ENCODE measurements at regions not wholly inside any gene's neighbourhood (a gene's known extent, or its start where the extent isn't known, plus 50 kb on each side); places are given as distances from the start of the nearest gene placed in this dataset.
"Not testable (repeated sequence)": the region's sequence is repeated elsewhere in the genome, so short reads cannot be mapped to it uniquely, and the experiment has no call there.

- no peak for DNase-seq (ENCODE audit: low spot score)
Observed at GRCh38 chr7:152502813-152503790, 67.3 kb upstream of the KMT2C start.

DNA sequence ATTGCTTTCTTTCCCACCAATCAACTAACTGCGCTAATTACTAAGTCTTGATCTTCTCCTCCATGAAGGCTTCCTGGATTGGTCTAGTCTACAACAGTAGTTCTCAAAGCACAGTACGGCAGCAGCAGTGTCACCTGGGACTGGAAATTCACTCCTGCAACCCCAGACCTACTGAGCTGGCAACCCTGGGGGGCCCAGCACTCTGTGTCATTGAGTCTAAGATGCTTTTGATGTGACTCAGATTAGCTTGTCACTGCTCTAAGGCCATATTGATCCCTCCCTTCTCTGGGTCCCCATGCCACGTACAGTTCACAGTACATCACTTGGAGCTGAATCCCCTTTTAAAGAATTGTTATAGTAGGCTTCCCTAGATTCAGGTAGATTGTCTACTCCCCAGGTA is 65.7 kb upstream of the KMT2C start:
- DNase-seq (ENCODE audit: low spot score) = no peak

DNA sequence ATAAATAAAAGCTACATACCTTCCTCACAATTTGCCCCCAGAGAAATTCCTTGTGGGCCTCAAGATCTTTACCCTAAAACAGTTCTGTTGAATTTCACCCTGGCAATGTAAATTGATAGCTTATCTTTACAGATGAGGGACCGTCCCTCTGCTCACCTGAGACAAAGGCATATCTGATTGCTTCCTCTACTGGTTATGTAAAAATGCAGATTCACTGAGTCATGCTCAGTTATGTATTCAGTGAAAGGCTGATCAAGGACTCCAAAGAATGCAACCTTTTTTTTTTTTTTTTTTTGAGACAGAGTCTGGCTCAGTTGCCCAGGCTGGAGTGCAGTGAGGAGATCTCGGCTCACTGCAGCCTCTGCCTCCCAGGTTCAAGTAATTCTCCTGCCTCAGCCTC is 64.2 kb upstream of the KMT2C start:
- DNase-seq (ENCODE audit: low spot score) = not testable (repeated sequence)

DNA sequence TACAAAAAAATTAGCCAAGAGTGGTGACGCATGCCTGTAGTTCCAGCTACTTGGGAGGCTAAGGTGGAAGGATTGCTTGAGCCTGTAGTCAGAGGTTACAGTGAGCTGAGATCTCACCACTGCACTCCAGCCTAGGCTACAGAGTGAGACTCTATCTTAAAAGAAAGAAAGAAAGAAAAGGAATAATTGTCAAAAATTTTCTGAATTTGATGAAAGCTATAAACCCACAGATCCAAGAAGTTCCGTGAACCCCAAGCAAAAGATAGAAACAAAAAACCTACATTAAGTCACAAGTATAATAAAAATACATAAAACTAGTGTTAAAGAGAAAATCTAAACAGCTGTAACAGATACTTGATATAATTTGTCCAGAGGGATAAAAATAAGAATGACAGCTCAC is 60.1 kb upstream of the KMT2C start:
- DNase-seq (ENCODE audit: low spot score) = no peak

GRCh38 chr7:152492952-152493351 is 57.1 kb upstream of the KMT2C start:
- DNase-seq (ENCODE audit: low spot score) = no peak

GRCh38 chr7:152489044-152489443 is 53.2 kb upstream of the KMT2C start:
- DNase-seq (ENCODE audit: low spot score) = no peak

GRCh38 chr7:152486968-152487367 is 51.2 kb upstream of the KMT2C start:
- no peak for DNase-seq (ENCODE audit: low spot score)

GRCh38 chr7:152485826-152486225 is 50.0 kb upstream of the KMT2C start:
- DNase-seq (ENCODE audit: low spot score) = no peak

Measured in LoVo (cell line).